ENCODE measurements at regions not wholly inside any gene's neighbourhood (a gene's known extent, or its start where the extent isn't known, plus 50 kb on each side); places are given as distances from the start of the nearest gene placed in this dataset.

- in situ Hi-C loops (cut with MboI; ENCODE audit: low sequenced_read_pairs, unreplicated experiment): no loop called here
- DNase-seq (ENCODE audit: low spot score): peak; percentile 53
- TF ChIP-seq, protein P1, sequence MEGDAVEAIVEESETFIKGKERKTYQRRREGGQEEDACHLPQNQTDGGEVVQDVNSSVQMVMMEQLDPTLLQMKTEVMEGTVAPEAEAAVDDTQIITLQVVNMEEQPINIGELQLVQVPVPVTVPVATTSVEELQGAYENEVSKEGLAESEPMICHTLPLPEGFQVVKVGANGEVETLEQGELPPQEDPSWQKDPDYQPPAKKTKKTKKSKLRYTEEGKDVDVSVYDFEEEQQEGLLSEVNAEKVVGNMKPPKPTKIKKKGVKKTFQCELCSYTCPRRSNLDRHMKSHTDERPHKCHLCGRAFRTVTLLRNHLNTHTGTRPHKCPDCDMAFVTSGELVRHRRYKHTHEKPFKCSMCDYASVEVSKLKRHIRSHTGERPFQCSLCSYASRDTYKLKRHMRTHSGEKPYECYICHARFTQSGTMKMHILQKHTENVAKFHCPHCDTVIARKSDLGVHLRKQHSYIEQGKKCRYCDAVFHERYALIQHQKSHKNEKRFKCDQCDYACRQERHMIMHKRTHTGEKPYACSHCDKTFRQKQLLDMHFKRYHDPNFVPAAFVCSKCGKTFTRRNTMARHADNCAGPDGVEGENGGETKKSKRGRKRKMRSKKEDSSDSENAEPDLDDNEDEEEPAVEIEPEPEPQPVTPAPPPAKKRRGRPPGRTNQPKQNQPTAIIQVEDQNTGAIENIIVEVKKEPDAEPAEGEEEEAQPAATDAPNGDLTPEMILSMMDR (IDR thresholded peaks at IDR 0.05; ENCODE audit: borderline replicate concordance, control extremely low read depth, extremely low read depth, insufficient read depth, missing control alignments): no peak
Measured at GRCh38 chr2:9753665-9754531, 89.4 kb upstream of the TAF1B start.

GRCh38 chr2:9754532-9754887, 88.8 kb upstream of the TAF1B start:
- TF ChIP-seq, protein P1 (IDR thresholded peaks at IDR 0.05; ENCODE audit: borderline replicate concordance, control extremely low read depth, extremely low read depth, insufficient read depth, missing control alignments): no peak
- in situ Hi-C loops (cut with MboI; ENCODE audit: low sequenced_read_pairs, unreplicated experiment): no loop called here
- no peak for DNase-seq (ENCODE audit: low spot score)

DNA sequence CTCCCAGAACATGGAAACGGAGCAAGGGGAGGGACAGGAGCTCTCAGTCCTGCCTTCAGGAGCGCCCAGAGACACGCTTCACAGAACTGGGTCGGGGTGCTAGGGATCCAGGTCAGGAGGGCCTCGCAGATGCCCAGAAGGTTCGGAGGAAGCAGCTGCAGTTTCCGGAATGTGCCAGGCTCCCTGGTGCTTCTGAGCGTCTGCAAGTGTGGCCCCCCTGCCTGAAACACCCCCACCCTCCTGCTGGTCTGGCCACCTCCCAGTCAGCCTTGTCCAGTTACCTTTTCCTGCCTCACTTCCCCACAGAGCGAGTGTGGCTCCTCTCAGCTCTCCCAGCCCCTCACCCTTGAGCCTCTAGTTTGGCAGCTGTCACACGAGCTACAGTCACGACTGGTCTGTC, 88.3 kb upstream of the TAF1B start:
- TF ChIP-seq, protein P1 (IDR thresholded peaks at IDR 0.05; ENCODE audit: borderline replicate concordance, control extremely low read depth, extremely low read depth, insufficient read depth, missing control alignments): no peak
- no peak for DNase-seq (ENCODE audit: low spot score)
- in situ Hi-C loops (cut with MboI; ENCODE audit: low sequenced_read_pairs, unreplicated experiment): no loop called here

DNA sequence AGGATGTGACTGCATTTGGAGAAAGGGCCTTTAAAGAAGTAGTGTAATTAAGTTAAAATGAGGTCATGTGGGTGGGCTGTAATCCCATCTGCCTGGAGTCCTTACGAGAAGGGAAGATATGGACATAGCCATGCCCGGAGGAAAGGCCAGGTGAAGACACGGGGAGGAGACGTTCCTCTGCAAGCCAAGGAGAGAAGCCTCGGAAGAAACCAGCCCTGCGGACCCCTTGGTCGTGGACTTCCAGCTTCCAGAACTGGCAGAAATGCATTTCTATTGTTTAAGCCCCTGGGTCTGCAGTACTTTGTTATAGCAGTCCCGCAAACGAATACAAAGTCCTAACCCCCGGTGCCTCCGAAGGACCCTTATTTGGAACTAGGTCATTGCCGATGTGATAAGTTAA, 87.6 kb upstream of the TAF1B start:
- TF ChIP-seq, protein P1 (IDR thresholded peaks at IDR 0.05; ENCODE audit: borderline replicate concordance, control extremely low read depth, extremely low read depth, insufficient read depth, missing control alignments): no peak
- in situ Hi-C loops (cut with MboI; ENCODE audit: low sequenced_read_pairs, unreplicated experiment): no loop called here
- no peak for DNase-seq (ENCODE audit: low spot score)

DNA sequence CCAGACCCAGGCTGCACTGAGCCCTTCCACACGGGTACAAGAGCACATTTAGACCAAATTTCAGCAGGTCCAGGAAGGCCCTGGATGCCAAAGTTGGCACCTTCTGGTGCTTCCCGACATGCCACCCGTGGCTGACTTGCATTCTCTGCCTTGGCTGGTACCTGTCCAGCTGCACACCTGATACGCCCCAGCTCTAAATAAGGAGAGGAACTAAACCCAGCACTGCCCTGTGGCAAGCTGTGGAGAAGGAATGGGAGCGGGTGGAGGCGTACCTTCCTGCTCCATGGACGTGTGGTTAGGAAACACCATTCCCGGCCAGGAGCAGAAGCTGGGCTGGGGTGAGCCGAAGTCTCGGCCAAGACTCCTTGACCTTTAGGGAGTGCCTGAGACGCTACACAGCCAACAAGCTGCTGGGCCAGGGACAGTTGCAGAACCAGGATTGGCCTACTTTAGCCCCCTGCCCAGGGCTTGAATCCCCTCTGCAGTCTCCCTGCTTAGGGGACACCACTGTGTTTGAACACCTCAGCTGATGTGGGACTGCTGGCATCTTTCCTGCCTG, 86.5 kb upstream of the TAF1B start:
- TF ChIP-seq, protein P1 (IDR thresholded peaks at IDR 0.05; ENCODE audit: borderline replicate concordance, control extremely low read depth, extremely low read depth, insufficient read depth, missing control alignments): no peak
- no peak for DNase-seq (ENCODE audit: low spot score)
- in situ Hi-C loops (cut with MboI; ENCODE audit: low sequenced_read_pairs, unreplicated experiment): no loop called here

DNA sequence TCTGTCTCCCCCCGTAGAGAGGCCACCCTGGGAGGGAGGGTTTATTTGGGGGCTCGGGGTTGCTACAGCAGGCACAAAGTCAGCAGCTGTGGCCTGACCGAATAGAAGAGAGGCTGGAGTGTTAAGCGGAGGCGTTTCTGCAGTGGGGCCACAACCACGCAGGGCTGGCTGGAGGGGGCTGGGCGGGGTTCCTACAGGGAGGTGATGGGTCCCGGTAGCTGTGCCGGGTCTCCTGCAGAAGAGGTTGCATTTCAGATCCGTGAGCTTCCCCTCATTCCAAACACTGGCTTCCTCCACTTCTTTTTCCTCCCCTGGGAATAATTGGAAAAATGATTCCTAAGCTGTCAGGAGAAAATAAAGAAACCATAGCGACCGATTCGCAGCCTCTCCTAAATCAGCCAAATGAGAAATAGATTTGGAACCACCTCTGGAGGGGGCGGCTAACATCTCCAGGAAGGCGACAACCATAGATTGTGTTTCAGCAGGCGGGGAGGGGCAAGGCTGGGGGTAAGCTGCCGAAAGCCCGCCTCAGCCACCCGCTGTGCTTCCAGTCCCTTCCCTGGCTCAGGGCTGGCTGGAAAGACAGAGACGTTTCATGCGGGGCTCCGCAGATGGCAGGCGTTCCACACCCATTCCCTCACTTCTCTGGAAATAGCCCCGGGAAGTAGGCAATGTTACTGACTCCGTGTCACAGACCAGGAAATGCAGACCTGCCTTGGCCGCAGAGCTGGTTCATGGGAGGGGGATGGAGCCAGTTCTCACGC, 85.6 kb upstream of the TAF1B start:
- in situ Hi-C loops (cut with MboI; ENCODE audit: low sequenced_read_pairs, unreplicated experiment): no loop called here
- TF ChIP-seq, protein P1 (IDR thresholded peaks at IDR 0.05; ENCODE audit: borderline replicate concordance, control extremely low read depth, extremely low read depth, insufficient read depth, missing control alignments): no peak
- DNase-seq (ENCODE audit: low spot score): no peak
